Neural progenitor cell (in vitro differentiated cells): ENCODE measurements at regions not wholly inside any gene's neighbourhood (a gene's known extent, or its start where the extent isn't known, plus 50 kb on each side); places are given as distances from the start of the nearest gene placed in this dataset.
A peak's percentile ranks its signal among the peaks of the same experiment; 100 is the strongest.

ENCODE experiments used
- DNase-seq: peaks from one replicate; pipeline ENCODE4 v3.0.0-alpha.2; 2016; ENCODE audit warnings: low spot score
- H2AFZ ChIP-seq: fragments of 200-600 bp; sonication (generic); replicated peaks from 2 replicates; pipeline ENCODE4 v1.6.1; 2016; ENCODE audit warnings: antibody characterized with exemption
- H3F3A ChIP-seq: fragments of 200-600 bp; sonication (generic); 2 replicates; pipeline ENCODE4 v1.6.1; 2016; ENCODE audit warnings: antibody characterized with exemption, low read depth
- H3K27ac ChIP-seq: fragments of 200-600 bp; sonication (generic); 2 replicates; pipeline ENCODE4 v1.5.1; 2016; ENCODE audit warnings: mild to moderate bottlenecking
- H3K27me3 ChIP-seq: fragments of 200-600 bp; sonication (generic); 2 replicates; pipeline ENCODE4 v1.6.1; 2016; ENCODE audit warnings: mild to moderate bottlenecking, moderate library complexity
- H3K36me3 ChIP-seq: fragments of 200-600 bp; sonication (generic); 2 replicates; pipeline ENCODE4 v1.5.1; 2016
- H3K4me1 ChIP-seq: fragments of 200-600 bp; sonication (generic); 2 replicates; pipeline ENCODE4 v1.6.1; 2016; ENCODE audit warnings: mixed run types
- H3K4me2 ChIP-seq: fragments of 200-600 bp; sonication (generic); 2 replicates; pipeline ENCODE4 v1.6.1; 2016
- H3K4me3 ChIP-seq: fragments of 200-600 bp; sonication (generic); 2 replicates; pipeline ENCODE4 v1.5.1; 2016
- H3K79me2 ChIP-seq: fragments of 200-600 bp; sonication (generic); 2 replicates; pipeline ENCODE4 v1.6.1; 2016; ENCODE audit warnings: low read depth
- H3K9ac ChIP-seq: fragments of 200-600 bp; sonication (generic); 2 replicates; pipeline ENCODE4 v1.6.1; 2016
- H3K9me3 ChIP-seq: fragments of 200-600 bp; sonication (generic); 2 replicates; pipeline ENCODE4 v1.5.1; 2016; ENCODE audit warnings: low read depth
- H4K20me1 ChIP-seq: fragments of 200-600 bp; sonication (generic); 2 replicates; pipeline ENCODE4 v1.6.1; 2016; ENCODE audit warnings: low read depth
- H3K27ac Mint-ChIP-seq: 3 replicates; pipeline ENCODE4 v1.8.0; 2021; ENCODE audit warnings: mixed read lengths
- H3K27me3 Mint-ChIP-seq: 2 replicates; pipeline ENCODE4 v1.8.0; 2022; ENCODE audit warnings: low read depth, mild to moderate bottlenecking, inconsistent platforms, moderate library complexity, mixed read lengths; ENCODE audit not compliant: insufficient read depth
- H3K36me3 Mint-ChIP-seq: 3 replicates; pipeline ENCODE4 v1.8.0; 2021; ENCODE audit warnings: mixed read lengths
- H3K4me1 Mint-ChIP-seq: 3 replicates; pipeline ENCODE4 v1.8.0; 2021; ENCODE audit warnings: mixed read lengths
- H3K4me3 Mint-ChIP-seq: 3 replicates; pipeline ENCODE4 v1.8.0; 2021; ENCODE audit warnings: mild to moderate bottlenecking, moderate library complexity, mixed read lengths
- H3K9me3 Mint-ChIP-seq: 3 replicates; pipeline ENCODE4 v1.8.0; 2020; ENCODE audit warnings: mixed read lengths
- CTCF ChIP-seq: fragments of 200-600 bp; sonication (generic); IDR thresholded peaks from 2 replicates; pipeline ENCODE4 v1.5.1; 2017; ENCODE audit warnings: antibody characterized with exemption, mild to moderate bottlenecking
- EZH2 ChIP-seq: fragments of 200-600 bp; sonication (generic); IDR thresholded peaks from 2 replicates; pipeline ENCODE4 v1.6.1; 2017; ENCODE audit warnings: antibody characterized with exemption, mild to moderate bottlenecking, moderate library complexity
- EZH2phosphoT487 ChIP-seq: fragments of 200-600 bp; sonication (generic); IDR thresholded peaks from 2 replicates; pipeline ENCODE4 v1.6.1; 2017; ENCODE audit warnings: antibody characterized with exemption

- DNase-seq: no peak
- H3K36me3 Mint-ChIP-seq: no peaks in the 10 kb centered on the region
These were observed 88.5 kb upstream of the COPS8 start for GRCh38 chr2:236997069-236997715.

GRCh38 chr2:236998236-236998635 lies 87.5 kb upstream of the COPS8 start:
- H3K27ac Mint-ChIP-seq: peak overlapping the region; percentile 39

More at GRCh38 chr2:236997069-236997715, 88.5 kb upstream of the COPS8 start:
- no peaks in the 10 kb centered on the region for H3K9me3 ChIP-seq
- H3K4me1 ChIP-seq: peaks cover 45% of the 10 kb centered on the region
- no peaks in the 10 kb centered on the region for H3K36me3 ChIP-seq
- H3K4me3 ChIP-seq: no peak overlapping the region
- Mint-ChIP-seq H3K9me3 (peaks cover 2% of the 10 kb centered on the region), H3K4me3 (no peak overlapping the region), H3K27ac (no peak overlapping the region), H3K4me1 (peaks cover 28% of the 10 kb centered on the region), H3K27me3 (peaks cover 6% of the 10 kb centered on the region)
- H3K79me2 ChIP-seq: no peaks in the 10 kb centered on the region
- H3F3A ChIP-seq: no peaks in the 10 kb centered on the region
- no peaks in the 10 kb centered on the region for H4K20me1 ChIP-seq
- H3K9ac ChIP-seq: no peak overlapping the region
- no peak overlapping the region for H3K27ac ChIP-seq
- H3K4me2 ChIP-seq: no peak overlapping the region
- TF ChIP-seq EZH2phosphoT487 (no peak), CTCF (no peak), EZH2 (no peak)
- no peak overlapping the region for H2AFZ ChIP-seq
- no peaks in the 10 kb centered on the region for H3K27me3 ChIP-seq

GRCh38 chr2:236998758-236999157 lies 86.9 kb upstream of the COPS8 start:
- H3K27ac ChIP-seq: no peak overlapping the region
- H3K27me3 ChIP-seq: no peaks in the 10 kb centered on the region
- peaks cover 5% of the 10 kb centered on the region for H3K9me3 Mint-ChIP-seq
- TF ChIP-seq EZH2 (no peak), EZH2phosphoT487 (no peak), CTCF (no peak)
- no peaks in the 10 kb centered on the region for H3K9me3 ChIP-seq
- no peaks in the 10 kb centered on the region for H4K20me1 ChIP-seq
- H2AFZ ChIP-seq: no peak overlapping the region
- peaks cover 3% of the 10 kb centered on the region for H3K27me3 Mint-ChIP-seq
- H3K36me3 Mint-ChIP-seq: no peaks in the 10 kb centered on the region
- no peak for DNase-seq
- peaks cover 28% of the 10 kb centered on the region for H3K4me1 Mint-ChIP-seq
- H3K4me3 ChIP-seq: no peak overlapping the region
- H3K4me1 ChIP-seq: peaks cover 45% of the 10 kb centered on the region
- no peaks in the 10 kb centered on the region for H3K36me3 ChIP-seq
- H3K4me2 ChIP-seq: no peak overlapping the region
- no peak overlapping the region for H3K4me3 Mint-ChIP-seq
- H3K27ac Mint-ChIP-seq: no peak overlapping the region
- H3F3A ChIP-seq: no peaks in the 10 kb centered on the region
- no peaks in the 10 kb centered on the region for H3K79me2 ChIP-seq
- no peak overlapping the region for H3K9ac ChIP-seq

More at GRCh38 chr2:236998236-236998635, 87.5 kb upstream of the COPS8 start:
- no peak for DNase-seq
- H3K4me3 Mint-ChIP-seq: no peak overlapping the region
- no peak for TF ChIP-seq EZH2phosphoT487
- no peak for TF ChIP-seq CTCF
- TF ChIP-seq EZH2: no peak
- no peak overlapping the region for H3K27ac ChIP-seq
- H4K20me1 ChIP-seq: no peaks in the 10 kb centered on the region
- no peak overlapping the region for H3K4me3 ChIP-seq
- H3K4me1 ChIP-seq: peaks cover 45% of the 10 kb centered on the region
- no peaks in the 10 kb centered on the region for H3K27me3 ChIP-seq
- no peak overlapping the region for H3K4me2 ChIP-seq
- H2AFZ ChIP-seq: no peak overlapping the region
- H3K9me3 Mint-ChIP-seq: peaks cover 5% of the 10 kb centered on the region
- H3K27me3 Mint-ChIP-seq: peaks cover 3% of the 10 kb centered on the region
- H3K9ac ChIP-seq: no peak overlapping the region
- H3K36me3 ChIP-seq: no peaks in the 10 kb centered on the region
- no peaks in the 10 kb centered on the region for H3K36me3 Mint-ChIP-seq
- peaks cover 28% of the 10 kb centered on the region for H3K4me1 Mint-ChIP-seq
- no peaks in the 10 kb centered on the region for H3K79me2 ChIP-seq
- no peaks in the 10 kb centered on the region for H3K9me3 ChIP-seq
- no peaks in the 10 kb centered on the region for H3F3A ChIP-seq
